ENCODE measurements at regions not wholly inside any gene's neighbourhood (a gene's known extent, or its start where the extent isn't known, plus 50 kb on each side); places are given as distances from the start of the nearest gene placed in this dataset.

DNA sequence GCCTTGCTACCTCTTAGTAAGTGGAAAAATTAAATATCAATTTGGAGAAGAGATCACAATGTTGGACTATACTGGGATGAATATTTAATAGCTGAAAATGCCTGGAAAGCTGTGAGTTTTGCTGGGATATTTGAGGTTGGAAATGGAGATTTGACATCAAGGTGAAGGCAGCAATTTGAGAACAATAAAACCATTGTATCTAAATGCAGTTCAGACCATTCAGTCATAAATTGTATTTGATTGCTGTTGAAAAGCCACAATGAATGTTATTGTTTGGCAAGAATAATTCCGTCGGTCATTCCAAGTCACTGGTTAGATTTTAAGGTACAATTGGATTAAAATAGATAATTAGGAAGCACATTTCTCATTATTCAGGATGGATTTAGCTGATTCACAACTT lies 325.6 kb downstream of the HRH4 start:
- DNase-seq (ENCODE audit: low read depth in 2 of 2) = no peak

DNA sequence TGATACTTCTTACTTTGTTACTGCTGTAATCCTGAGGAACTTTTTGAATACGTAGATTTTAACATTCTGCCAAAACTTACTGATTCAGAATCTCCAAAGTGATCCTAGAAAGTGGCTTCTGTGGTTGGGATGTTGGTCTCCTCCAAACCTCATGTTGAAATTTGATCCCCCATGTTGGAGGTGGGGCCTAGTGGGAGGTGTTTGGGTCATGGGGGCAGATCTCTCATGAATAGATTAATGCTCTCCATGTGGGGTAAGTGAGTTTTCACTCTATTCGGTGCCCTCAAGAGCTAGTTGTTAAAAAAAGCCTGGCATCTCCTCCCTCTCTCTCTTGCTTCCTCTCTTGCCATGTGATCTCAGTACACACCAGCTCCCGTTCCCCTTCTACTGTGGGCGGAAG lies 329.9 kb downstream of the HRH4 start:
- no peak for DNase-seq (ENCODE audit: low read depth in 2 of 2)

DNA sequence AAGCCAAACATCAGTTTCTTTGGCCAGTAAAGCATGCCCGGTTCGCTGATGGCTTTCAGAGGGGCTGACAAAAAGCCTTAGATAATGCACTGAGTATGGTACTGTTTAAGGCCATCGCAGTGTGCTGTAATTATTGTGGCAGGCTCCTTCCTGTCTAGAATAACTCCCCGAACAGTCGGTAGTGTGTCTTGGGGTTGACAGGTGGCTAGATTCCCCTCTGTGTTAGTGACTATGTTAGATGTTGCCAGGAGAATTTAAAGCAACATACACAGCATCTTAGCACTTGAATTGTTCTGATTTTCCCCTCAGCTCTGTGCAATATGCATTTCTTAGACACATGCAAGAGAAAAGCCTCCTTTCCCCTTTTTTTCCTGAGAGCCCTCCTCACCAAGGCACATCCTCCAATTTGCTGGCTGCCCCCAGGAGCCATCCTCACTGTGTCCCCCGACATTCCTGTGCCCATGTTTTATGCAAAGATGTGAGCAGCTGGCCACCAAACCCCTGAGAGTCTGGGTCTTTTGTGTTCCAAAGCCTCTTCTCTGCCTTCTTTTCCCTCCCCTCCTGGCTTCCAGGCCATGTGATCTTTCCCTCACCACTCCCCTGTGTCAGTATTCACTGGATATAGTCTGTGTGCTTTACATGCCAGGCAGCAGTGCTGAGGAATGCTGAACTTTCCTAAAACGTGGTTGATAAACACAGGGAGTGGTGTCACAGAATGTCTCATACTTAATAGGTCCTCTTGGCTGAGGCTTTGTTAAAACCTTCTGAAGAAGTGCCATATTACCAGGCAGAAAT lies 331.5 kb downstream of the HRH4 start:
- no peak for DNase-seq (ENCODE audit: low read depth in 2 of 2)

DNA sequence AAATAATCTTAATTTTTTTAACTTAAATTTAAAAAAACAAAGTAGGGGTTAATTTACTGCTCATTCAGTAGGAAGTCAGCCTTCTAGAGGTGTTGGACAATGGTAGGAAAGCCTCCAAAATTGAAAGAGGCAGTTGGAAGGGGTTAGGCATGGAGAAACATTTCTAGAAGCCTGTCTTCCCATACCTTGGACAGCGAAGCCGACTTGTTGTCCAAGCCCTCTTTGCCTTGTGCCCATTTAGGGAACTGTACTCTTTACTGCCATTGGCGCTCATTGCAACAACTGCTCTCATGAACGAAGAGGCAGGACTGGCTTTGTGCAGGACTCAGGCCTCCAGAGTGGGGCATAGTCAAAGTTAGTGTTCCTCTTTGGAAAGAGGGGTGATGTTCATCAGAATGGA lies 333.3 kb downstream of the HRH4 start:
- no peak for DNase-seq (ENCODE audit: low read depth in 2 of 2)

DNA sequence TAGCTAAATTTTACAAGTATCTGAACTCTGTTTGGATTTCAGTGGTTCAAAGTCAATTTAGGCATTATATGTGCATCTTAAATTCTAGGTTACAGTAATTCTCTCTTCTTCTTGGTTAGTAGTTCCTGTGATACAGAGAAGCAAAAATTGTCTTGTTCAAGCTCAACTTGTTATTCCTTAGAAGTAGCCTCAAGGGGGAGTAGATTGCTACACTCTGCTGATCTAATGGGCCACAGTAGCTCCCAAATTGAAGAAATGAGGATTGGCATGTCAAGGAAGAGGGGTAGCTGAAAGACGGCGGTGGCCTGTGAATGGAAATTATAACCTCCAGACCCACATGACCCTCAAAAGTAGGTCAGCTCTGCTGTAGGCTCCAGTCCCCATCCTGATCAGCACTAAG lies 334.7 kb downstream of the HRH4 start:
- DNase-seq (ENCODE audit: low read depth in 2 of 2) = no peak

DNA sequence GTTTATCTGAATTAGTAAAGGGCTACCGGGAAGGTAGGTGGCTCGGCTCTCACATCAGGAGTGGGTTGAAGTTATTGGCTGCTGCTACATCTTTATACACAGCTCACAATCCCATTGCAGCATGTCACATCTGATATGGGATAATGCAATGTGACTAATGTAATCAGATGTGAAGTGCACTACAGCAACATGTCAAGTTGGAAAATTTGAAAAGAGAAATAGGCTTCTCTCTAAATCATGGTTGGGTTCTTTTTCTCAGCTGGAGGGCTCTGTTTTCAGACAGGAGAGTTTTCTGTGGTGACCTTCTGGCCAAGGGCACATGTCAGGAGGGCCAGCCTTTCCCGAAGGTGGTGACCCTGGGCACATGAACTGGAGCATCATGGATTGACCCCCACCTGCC lies 337.5 kb downstream of the HRH4 start:
- DNase-seq (ENCODE audit: low read depth in 2 of 2) = no peak

DNA sequence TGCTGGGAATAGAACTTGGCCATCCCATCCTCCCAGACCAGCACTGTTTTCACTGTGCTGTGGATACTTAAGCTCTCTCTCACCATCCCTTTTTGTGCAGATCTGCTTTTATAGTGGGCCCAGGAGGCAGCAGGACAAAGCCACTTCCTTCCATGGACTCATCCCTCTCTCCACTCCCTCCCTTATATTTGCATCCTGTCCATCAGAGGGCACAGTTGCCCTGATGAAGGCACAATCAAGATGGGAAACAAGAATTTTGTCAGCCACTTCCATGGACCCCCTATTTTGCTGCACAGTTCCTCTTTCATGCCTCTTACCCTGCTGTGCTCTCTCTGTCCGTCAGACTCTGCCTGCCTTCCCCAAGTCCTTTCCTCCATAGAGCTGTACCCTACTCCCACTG lies 338.7 kb downstream of the HRH4 start:
- no peak for DNase-seq (ENCODE audit: low read depth in 2 of 2)

DNA sequence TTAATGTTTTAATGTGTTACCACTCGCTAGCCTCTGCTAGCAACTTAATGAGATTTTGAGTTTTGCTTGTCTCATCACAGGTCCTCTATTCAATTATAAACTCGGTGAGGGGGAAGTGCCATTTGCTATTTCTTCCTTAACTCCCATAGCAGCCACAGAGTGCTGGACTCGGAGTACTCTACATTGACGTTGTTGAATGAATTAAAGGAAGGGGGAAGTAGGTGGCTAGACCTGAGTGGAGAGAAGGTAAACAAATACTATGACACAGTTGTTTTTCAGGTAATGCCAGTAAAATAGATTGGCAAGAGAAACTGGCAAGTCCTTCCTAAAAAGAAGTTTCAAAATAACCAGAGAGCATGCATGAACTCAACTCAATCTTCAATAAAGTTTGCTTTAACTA lies 339.3 kb downstream of the HRH4 start:
- no peak for DNase-seq (ENCODE audit: low read depth in 2 of 2)

DNA sequence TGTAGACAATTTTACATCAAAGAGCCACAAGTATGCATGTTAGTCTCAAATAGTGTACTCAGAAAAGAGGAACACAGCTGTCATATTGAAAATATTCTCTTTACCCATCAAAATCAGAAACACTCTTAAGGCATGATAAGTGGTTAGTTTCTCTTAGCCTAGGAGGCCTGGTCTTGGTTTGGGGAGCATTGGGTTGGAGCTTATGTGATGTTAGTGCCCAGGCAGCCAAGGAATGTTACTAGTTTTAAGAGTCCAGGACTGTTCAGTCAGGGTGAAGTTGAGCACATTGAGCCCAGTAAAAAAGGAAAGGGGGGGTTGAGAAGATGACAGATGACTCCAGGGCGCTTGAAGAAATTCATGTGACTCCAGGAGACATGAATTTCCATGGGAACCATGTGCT lies 340.6 kb downstream of the HRH4 start:
- DNase-seq (ENCODE audit: low read depth in 2 of 2) = no peak

DNA sequence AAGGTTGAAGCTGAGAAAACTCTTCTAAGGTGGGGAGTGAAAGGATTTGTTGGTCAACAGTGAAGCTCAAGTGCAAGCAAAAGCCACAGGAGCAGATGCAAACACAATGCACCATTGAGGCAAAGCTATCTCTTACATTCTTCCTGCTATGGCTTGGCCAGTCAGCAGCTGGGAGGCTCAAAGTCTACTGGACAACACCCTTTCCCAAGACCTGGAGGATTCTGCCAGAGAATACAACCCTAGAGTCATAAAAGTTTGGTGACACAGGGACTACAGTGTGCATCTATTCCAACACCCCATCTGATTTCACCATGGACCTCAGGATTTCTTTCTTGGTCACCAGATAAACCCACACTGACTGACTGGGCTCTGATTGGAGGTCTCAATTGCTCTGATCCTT lies 342.0 kb downstream of the HRH4 start:
- DNase-seq (ENCODE audit: low read depth in 2 of 2) = no peak

DNA sequence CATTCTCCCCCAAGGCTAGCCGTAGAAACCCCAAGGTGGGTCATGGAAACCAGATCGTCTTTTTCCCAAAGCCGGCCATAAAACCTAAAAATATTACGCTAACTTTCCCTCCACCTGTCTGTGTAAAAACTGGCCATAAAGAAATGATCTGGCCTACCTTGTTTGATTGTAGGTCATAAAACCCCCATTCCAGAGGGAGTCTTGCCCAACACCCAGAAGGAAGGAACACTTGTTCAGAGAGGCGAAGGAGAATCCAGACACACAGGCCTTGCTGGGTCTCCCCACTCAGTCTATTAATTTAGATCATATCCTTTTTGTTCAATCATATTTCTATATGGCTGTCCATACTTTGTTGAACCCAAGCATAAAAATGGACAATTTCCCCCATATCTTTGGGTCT lies 344.7 kb downstream of the HRH4 start:
- no peak for DNase-seq (ENCODE audit: low read depth in 2 of 2)

DNA sequence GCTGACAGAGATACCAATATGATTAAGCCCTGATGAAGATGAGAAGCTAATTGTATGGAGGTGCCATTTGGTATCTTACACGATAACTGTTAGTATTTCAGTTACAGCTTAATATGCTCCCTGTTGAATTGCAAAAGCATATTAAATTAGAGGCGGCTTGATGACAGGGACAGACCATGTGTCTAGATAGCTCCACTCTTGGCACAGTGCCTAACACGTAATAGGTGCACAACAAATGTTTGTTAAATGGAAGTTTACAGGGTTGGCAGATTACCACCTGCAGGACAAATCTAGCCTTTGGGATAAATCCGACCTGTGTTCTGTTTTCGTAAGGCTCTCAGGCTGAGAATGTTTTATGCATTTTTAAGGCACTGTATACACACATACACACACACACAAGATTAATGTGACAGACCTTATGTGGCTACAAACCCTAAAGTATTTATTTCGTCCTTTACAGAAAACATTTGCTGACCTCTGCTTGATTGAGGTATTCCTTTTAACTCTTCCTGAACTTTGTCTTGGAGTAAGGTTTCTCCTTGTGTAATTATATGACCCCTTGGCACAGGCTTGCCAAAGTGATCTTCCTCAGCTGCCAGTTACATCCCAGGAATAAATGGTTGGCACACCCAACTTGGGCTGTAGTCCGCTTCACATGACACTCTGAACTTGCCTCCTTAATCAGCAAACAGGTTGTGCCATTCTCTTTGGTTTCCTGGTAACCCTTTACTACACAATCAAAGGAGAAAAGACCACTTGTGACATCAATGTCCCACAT lies 348.9 kb downstream of the HRH4 start:
- DNase-seq (ENCODE audit: low read depth in 2 of 2) = no peak

DNA sequence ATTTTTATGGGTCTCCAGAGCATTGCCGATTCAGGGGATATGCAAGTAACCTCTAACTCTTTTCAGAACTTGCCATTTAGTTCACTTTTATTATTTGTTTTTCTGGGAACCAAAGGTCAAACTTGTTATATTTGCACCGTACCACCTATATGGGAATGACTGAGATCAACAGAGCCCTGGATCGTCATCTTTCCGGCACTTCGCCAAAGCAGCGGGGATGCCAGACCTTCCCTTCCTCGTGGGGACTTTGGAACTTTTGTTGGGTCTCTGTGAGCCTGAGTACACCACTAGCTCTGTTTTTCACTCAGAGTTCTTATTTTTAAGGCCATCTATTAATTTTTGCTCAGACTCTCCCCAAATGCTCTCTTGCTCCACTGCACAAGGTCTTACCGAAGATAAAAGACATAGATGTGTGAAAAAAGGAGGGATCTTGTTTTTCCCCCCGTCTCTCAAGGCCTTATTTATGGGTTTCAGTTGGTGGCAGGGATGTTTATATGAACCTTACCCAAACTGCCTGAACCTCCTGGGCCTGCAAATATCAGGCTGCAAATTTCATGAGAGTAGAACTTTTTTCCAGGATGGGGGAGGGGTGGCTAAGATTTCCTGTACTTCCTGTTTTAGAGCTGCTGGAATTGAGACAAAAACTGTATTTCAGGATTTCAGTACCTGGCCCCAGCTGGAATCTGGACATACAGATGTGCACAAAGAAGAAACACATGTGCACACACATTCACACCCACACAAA lies 350.3 kb downstream of the HRH4 start:
- no peak for DNase-seq (ENCODE audit: low read depth in 2 of 2)

DNA sequence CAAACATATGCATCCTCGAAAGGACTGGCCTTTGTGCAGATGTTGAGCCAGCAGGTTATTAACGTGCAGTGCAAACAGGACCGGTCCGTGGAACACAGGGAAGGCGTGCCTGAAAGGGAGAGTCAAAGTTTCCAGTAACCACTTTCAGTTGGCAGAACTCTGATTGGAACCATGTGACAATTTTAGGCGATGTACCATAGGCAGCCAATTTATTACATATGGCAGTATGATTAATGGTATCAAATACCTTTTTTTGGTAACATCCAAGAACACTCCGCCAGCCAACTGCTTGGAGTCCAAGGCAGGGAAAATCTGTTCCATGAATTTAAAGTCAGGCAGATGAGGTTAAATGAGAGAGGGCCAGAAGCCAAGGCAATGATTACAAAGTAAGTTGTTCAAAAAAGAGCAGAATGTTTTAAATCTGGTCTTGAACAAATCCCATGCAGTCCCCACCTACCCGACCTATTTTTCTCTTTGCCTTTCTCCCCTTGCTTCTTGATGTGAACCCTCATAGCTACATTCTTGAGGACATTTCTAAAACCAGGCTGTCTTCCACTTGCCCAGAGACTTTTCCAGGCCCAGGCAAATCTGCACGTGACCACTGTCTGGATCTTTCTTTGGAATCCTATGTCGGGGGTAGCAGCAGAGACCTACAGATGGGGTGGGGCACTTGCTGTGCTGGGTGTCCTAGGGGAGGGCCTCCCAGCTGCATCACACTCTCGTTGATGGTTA lies 351.7 kb downstream of the HRH4 start:
- DNase-seq (ENCODE audit: low read depth in 2 of 2) = no peak

DNA sequence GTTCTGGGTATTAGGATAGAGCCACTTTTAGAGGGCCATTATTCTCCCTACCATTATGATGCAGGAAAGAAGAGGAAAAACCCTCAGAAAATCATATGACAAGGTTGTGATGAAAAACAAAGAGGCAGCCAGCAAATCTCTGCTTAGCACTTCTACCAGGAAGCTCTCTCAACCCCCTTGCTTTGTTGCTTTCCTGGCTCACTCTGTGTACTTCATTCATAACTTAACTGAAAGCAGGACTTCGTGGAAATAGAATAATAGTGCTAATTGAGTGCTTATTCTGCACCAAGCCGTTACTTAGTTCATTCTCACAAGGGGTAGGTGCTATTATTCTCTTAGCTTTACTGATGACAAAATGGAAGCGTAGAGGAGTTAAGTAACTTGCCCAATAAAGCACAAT lies 354.1 kb downstream of the HRH4 start:
- DNase-seq (ENCODE audit: low read depth in 2 of 2) = no peak

DNA sequence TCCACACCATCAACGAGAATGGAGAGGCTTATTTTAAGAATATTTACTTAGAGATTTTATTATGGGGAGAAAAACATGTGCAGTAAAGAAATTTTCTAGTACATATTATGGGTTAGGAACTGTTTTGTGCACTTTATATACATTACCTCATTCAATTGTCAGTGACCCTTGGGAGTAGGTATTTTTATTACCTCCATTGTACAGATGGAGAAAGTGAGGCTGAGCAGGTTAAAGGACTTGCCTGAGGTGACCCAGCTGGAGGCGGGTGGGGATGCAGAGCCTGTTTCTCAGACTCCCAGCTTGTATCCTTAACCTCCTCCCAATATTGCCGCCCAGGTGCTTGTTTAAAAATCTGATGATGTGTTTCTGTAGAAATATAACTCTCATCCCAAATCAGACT lies 356.7 kb downstream of the HRH4 start:
- DNase-seq (ENCODE audit: low read depth in 2 of 2) = no peak

DNA sequence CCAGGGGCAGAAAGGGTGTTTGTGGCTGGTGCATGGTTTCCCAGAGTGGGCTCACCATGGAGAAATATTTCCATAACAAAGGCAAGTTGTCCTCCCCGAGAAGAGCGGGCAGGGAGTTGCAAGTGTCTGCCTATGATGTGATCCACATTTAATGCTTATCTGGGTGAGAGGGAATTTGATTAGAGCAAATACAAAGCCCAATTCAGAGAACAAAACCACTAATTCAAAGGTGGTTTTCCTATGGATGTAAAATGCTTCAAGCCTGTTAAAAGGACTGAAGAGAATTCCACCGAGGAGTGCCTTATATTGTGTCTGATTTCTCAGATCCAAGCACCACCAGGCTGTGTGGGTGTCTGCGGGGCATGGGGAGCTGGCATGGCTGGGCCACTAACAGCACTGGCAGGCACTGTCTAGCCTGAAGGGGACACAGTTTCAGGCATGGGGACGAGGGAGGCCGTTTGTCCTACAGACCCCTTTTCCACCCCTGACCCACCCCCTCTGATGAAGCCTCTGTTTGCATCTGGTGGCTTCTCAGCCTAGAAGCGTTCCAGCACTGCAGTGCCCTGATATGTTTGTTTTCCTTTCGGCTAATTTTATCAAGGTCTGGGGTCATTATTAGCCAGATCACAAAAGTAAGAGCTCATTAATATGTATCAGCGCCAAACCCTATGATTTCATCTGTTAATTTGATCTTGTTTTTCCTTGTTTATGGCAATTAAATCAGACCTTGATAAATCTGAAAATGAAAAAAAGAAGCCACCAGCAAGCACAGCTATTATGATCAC lies 357.3 kb downstream of the HRH4 start:
- no peak for DNase-seq (ENCODE audit: low read depth in 2 of 2)

DNA sequence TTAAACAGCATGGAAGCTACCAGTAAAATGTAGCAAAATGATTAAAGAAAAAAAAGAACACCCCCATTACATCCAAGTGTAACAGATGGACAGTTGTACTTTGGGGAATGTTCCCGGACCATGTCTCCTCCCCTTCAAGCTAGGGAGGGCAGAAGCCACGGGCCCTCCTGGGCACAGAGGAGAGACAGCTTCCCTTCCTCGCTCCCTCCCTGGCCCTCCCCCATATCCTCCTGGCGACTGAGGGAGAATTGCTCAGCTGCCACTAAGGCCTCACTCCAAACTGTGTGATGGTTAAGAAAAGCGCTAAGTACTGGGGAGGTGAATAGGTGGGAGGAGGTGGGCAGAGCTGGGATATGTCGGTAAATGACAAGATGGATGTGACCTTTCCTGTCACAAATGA lies 358.0 kb downstream of the HRH4 start:
- no peak for DNase-seq (ENCODE audit: low read depth in 2 of 2)

DNA sequence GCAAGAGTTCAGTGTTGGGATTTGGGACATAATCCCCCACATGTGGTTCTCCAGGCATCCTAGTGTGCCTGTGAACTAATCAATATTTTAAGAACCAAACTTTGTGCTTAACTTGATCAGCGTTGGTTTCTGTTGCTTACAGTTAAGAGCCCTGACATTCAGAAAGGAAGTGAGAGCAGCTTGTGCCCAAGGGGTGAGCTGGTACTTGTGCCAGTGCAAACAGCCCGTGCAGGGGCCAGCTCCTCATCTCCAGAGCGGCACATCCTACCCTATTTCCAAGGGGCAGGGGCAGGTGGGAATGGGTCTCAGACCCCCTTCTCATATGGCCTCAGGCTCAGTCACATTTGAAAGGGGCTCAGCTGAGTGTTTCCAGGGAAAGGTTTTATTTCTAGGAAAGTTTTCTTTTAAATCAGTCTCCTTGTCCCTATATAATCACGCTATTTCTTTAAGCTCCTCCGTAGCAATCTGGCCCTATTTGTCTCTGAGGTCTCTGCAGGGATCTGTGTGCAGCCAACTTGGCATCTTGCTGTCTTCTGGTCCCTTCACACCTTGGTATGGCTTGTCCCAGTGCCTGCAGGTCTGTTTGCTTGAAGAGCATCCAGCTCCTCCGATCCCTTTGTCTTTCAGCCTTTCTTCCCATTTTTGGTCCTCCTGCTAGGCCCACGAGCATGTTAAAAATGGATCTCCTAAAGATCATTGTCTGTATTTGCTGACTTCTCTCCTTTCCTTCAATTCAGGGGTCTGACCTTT lies 358.9 kb downstream of the HRH4 start:
- no peak for DNase-seq (ENCODE audit: low read depth in 2 of 2)

DNA sequence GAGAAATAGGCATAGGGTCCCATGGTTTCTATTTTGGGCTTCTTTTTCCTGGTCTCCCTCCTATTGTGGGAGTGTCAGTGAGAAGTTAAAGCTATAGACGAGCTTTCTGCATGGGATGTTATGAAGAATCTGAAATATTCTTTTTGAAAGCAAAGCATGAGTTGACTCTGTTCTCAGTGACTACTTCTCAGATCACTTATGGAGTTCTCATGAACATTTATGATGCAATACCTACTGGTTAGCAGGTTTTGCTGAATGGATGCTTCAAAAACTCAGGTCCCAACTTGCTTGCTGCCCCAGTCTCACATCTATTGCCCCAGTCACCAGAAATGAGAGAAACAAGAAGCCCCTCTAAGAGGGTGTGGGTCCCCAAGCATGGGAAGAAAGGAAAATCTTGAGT lies 365.0 kb downstream of the HRH4 start:
- no peak for DNase-seq (ENCODE audit: low read depth in 2 of 2)

DNA sequence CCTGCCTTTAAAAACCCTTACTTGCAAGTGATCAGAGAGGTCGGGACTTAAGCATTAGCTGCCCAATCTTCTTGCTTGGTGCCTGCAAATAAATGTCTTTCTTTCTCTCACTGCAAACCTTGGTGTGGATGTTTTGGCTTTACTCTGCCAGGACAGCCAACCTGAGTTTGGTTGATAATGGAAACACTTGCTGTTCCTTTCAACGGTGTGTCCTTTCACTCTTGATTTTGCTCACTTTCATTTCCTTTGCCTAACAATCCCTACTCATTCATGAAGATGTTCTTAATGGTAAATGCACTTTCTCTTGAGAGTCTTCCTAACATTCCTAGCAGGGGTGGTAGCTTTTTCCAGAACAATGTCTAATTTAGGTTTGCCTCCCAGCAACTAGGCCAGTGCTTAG lies 366.2 kb downstream of the HRH4 start:
- DNase-seq (ENCODE audit: low read depth in 2 of 2) = no peak

Data from stimulated activated CD4-positive, alpha-beta T cell treated with anti-CD3 and anti-CD28 coated beads, Interleukin-4, amount 100 ng/mL, for 48 hours (primary cell).